HG03354 (cell line): ENCODE measurements at regions not wholly inside any gene's neighbourhood (a gene's known extent, or its start where the extent isn't known, plus 50 kb on each side); places are given as distances from the start of the nearest gene placed in this dataset.
"Not testable (repeated sequence)": the region's sequence is repeated elsewhere in the genome, so short reads cannot be mapped to it uniquely, and the experiment has no call there.

ENCODE experiments used
- ATAC-seq: cut with Tn5 transposase; IDR thresholded peaks from one replicate; pipeline ENCODE4 v1.9.1; 2021; ENCODE audit warnings: mild to moderate bottlenecking; ENCODE audit not compliant: unreplicated experiment, poor library complexity, severe bottlenecking

DNA sequence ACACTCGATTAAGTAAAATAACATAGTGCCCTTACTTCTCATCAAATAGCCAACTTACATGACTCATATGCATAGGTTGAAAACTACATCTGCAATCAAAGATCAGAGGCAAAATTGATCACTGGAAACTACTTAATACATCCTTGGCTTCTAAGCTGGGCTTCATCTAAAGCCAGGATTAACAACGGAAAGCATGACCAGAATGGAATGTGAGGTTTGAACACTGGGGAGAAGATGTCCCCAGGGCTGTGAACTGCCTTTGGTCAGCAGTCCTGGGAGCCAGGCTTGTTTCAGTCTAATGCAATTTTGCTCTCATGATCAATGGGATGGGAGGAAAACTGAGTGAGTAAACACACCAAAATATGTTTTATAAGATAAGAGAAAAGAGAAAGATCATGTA is 192.5 kb upstream of the TTC29 start:
- no peak for ATAC-seq

GRCh38 chr4:147139455-147140198 is 194.0 kb upstream of the TTC29 start:
- no peak for ATAC-seq

DNA sequence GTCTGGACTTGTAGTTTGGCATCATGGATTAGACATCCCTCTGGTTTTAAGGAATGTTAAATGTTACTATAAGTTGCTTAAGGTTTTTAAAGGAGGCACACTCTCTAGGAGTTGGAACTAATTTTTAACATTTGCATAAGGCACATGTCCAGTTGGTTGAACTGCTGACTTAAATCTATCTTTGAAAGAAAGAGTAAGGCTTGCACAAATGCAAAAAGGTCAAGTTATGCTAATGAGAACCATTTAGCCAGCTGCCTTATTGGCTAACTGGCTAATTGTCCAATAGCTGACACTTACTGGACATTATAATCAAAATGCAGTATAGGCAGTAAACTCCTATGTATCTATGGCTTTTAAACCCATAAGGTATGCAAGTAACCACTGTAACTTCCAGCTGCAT is 206.1 kb upstream of the TTC29 start:
- no peak for ATAC-seq

- no peak for ATAC-seq
Measured at GRCh38 chr4:147157860-147158701, 212.4 kb upstream of the TTC29 start.

- ATAC-seq = peak; percentile 96
Measured at GRCh38 chr4:147160908-147161513, 215.3 kb upstream of the TTC29 start.

GRCh38 chr4:147163311-147163710 is 217.6 kb upstream of the TTC29 start:
- ATAC-seq = no peak

GRCh38 chr4:147168200-147168599 is 222.5 kb upstream of the TTC29 start:
- ATAC-seq = not testable (repeated sequence)

GRCh38 chr4:147173322-147173721 is 227.7 kb upstream of the TTC29 start:
- no peak for ATAC-seq

- ATAC-seq = no peak
Measured at GRCh38 chr4:147173797-147174432, 228.3 kb upstream of the TTC29 start.

- no peak for ATAC-seq
Measured at GRCh38 chr4:147174591-147174990, 228.9 kb upstream of the TTC29 start.

GRCh38 chr4:147175460-147176025 is 229.9 kb upstream of the TTC29 start:
- ATAC-seq = no peak

DNA sequence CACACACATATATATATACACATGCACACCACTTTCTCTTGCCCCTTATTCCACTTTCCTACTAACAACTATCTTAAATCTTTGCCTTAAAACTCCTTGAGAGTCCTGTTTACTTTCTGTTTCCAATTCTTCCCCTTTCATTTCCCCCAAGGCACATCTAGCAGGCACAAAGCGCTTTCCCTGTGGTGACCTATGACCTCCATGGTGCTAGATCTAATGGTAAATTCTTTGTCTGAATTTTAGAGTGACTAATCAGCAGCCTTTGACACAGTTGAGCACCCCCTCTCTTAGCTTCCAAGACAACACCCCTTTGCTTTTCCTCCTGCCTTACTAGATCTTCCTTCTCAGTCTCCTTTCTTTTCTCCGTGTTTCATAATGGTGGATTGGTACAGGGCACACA is 236.4 kb upstream of the TTC29 start:
- ATAC-seq = no peak

GRCh38 chr4:147192679-147193078 is 247.0 kb upstream of the TTC29 start:
- no peak for ATAC-seq

DNA sequence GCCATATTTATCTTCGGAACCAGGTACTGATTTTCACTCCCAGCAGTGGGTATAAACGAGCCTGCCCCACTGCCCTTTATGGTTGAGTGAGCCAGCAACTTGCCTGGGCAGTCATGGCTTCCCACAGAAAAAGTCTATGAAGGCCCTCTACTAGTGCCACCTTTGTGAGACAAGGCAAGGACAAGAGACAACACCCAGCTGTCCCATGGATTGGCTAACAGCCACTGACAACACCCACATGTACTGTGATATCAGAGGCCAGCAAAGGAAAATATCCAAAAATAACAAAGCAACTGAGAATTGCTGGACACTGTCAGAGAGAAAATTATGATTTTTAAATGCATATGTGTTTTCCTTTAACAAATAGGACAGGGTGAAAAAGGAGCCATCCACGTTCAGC is 248.4 kb upstream of the TTC29 start:
- ATAC-seq = no peak

- ATAC-seq = no peak
Measured at GRCh38 chr4:147194604-147195003, 248.9 kb upstream of the TTC29 start.

- ATAC-seq = no peak
Measured at GRCh38 chr4:147195386-147195785, 249.7 kb upstream of the TTC29 start.

DNA sequence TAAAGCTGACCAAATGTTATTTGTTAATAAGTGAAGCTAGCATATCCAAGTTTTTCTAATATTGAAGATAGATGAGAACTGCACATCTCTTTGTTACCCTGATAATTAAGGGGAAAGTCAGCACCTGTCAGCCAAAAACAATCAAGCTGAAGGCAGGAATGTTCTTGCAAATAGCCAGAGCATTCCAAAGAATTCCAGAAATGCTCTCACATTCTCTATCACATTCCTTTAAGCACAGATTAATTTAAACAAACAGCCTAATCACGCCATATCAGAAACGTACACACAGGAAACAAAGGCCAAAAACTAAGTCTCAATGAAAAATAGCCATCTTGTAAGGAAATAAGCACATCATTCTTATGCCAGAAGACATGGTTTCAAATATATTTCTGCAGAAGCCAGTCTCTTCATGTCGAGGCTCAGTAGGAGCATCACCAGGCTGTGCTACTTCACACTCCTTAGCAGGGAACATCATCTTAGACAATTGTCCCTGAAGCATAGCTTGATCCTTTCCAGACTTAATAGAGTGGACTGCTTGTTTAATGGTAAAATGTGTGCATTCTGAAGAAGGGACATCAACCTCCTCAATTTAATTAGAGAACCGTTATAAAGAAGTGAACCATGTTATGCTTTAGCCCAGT is 252.9 kb upstream of the TTC29 start:
- no peak for ATAC-seq

GRCh38 chr4:147201016-147201415 is 255.4 kb upstream of the TTC29 start:
- ATAC-seq = peak; percentile 41

DNA sequence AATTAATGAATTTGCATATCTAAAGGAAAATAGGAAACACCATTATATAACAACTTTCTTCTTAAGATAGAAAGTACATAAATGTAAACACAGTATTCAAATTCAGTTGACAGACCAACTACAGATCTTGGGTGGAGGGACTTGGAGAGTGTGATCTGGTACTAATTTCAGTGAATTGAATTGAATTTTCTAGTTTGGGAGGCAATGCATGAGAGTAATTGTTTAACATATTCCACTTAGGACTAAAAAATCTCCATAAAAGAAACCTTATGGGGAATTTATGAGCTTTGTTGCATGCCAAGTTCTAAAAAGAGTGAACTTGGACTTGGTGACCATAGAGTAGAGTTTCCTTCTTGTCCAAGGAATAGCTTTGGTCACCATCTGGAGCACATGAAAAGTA is 261.1 kb upstream of the TTC29 start:
- no peak for ATAC-seq

- ATAC-seq = no peak
Measured at GRCh38 chr4:147207911-147208310, 262.2 kb upstream of the TTC29 start.
